HCT116 (cell line): ENCODE measurements at regions not wholly inside any gene's neighbourhood (a gene's known extent, or its start where the extent isn't known, plus 50 kb on each side); places are given as distances from the start of the nearest gene placed in this dataset.

Experiments used
- CEBPB ChIP-seq: IDR thresholded peaks from 2 replicates; pipeline ENCODE4 v1.6.1; 2012; ENCODE audit warnings: low read depth
- EZH2 ChIP-seq: fragments of 200-600 bp; sonication (generic); IDR thresholded peaks from 2 replicates; pipeline ENCODE4 v1.6.1; 2017; ENCODE audit warnings: antibody characterized with exemption, mixed run types
- EZH2phosphoT487 ChIP-seq: fragments of 200-600 bp; IDR thresholded peaks from 2 replicates; pipeline ENCODE4 v1.6.1; 2018; ENCODE audit warnings: antibody characterized with exemption, borderline replicate concordance
- POLR2AphosphoS5 ChIP-seq: IDR thresholded peaks from 2 replicates; pipeline ENCODE4 v1.6.1; 2011; ENCODE audit warnings: mild to moderate bottlenecking, low read depth, low read length, moderate library complexity
- SP1 ChIP-seq: IDR thresholded peaks from 2 replicates; pipeline ENCODE4 v1.6.1; 2012; ENCODE audit warnings: low read depth
- TF ChIP-seq, protein P1 (sequence below), 3 experiments: fragments of 200-600 bp in 1 of 3; sonication (generic) in 1 of 3; IDR thresholded peaks in 2 of 3; conservative IDR thresholded peaks in 1 of 3; 2 replicates each; pipeline ENCODE4 v1.5.1; 2012 to 2017; ENCODE audit warnings: low read depth in 2 of 3, low read length in 2 of 3, antibody characterized with exemption in 1 of 3, borderline replicate concordance in 1 of 3, control low read depth in 1 of 3, mild to moderate bottlenecking in 1 of 3, mixed read lengths in 1 of 3, mixed run types in 1 of 3, moderate library complexity in 1 of 3; ENCODE audit not compliant: insufficient read depth in 1 of 3
- TF ChIP-seq, protein P2 (sequence below): IDR thresholded peaks from 2 replicates; pipeline ENCODE4 v1.6.1; 2011; ENCODE audit warnings: mild to moderate bottlenecking, low read length, moderate library complexity; ENCODE audit not compliant: insufficient replicate concordance; ENCODE audit errors: extremely low read depth

DNA sequence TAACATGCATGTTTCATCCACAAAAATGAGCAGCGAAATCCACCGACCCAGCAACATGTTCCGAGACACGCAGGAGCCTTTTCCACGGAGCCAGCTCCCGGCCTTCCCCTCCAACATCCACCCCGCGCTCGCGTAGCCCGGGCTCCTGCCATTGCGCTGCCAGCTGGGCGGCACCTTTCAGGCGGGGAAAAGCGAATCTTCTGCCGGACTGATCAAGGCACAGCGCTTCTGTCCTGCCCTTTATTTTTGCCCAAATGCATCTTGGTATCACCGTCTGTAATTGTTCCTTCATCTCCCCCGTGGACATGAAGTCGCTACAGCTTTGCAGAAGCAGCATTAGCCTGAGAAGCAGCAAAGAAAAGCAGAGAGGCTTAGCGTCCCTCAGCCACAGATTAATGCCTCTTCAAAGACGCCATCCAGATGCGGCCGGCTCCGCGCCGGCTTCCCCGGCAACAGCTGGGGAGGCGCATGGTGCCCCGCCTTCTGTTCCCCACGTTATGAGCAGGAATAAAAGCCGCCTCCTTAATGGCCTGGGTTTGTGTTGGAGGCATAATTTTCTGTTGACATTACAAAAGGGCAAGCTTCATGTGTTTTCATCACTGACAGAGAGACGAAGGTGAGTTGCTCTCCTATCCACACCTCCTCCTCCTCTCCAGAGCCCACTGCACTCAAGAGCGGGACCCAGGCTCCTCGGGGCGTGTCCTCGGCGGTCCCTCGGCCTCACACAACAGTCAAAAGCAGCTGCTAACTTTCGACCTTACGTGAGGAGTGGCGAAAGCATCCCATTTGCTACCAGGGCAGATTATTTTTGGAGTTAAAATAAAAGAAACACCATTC lies 122.1 kb upstream of the SALL3 start:
- TF ChIP-seq, protein P1, sequence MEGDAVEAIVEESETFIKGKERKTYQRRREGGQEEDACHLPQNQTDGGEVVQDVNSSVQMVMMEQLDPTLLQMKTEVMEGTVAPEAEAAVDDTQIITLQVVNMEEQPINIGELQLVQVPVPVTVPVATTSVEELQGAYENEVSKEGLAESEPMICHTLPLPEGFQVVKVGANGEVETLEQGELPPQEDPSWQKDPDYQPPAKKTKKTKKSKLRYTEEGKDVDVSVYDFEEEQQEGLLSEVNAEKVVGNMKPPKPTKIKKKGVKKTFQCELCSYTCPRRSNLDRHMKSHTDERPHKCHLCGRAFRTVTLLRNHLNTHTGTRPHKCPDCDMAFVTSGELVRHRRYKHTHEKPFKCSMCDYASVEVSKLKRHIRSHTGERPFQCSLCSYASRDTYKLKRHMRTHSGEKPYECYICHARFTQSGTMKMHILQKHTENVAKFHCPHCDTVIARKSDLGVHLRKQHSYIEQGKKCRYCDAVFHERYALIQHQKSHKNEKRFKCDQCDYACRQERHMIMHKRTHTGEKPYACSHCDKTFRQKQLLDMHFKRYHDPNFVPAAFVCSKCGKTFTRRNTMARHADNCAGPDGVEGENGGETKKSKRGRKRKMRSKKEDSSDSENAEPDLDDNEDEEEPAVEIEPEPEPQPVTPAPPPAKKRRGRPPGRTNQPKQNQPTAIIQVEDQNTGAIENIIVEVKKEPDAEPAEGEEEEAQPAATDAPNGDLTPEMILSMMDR (IDR thresholded peaks at IDR 0.05 in 2 of 3, conservative IDR thresholded peaks at IDR 0.05 in 1 of 3; ENCODE audit: borderline replicate concordance in 1 of 3, insufficient read depth in 1 of 3, low read depth in 2 of 3, low read length in 2 of 3) = no peak
- no peak for TF ChIP-seq SP1
- no peak for TF ChIP-seq EZH2
- TF ChIP-seq CEBPB = no peak
- TF ChIP-seq, protein P2, sequence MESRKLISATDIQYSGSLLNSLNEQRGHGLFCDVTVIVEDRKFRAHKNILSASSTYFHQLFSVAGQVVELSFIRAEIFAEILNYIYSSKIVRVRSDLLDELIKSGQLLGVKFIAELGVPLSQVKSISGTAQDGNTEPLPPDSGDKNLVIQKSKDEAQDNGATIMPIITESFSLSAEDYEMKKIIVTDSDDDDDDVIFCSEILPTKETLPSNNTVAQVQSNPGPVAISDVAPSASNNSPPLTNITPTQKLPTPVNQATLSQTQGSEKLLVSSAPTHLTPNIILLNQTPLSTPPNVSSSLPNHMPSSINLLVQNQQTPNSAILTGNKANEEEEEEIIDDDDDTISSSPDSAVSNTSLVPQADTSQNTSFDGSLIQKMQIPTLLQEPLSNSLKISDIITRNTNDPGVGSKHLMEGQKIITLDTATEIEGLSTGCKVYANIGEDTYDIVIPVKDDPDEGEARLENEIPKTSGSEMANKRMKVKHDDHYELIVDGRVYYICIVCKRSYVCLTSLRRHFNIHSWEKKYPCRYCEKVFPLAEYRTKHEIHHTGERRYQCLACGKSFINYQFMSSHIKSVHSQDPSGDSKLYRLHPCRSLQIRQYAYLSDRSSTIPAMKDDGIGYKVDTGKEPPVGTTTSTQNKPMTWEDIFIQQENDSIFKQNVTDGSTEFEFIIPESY = no peak
- TF ChIP-seq EZH2phosphoT487 = no peak
- no peak for TF ChIP-seq POLR2AphosphoS5
